HepG2 (cell line): ENCODE measurements at regions not wholly inside any gene's neighbourhood (a gene's known extent, or its start where the extent isn't known, plus 50 kb on each side); places are given as distances from the start of the nearest gene placed in this dataset.
A peak's percentile ranks its signal among the peaks of the same experiment; 100 is the strongest.

Experiments used
- HNRNPLL ChIP-seq: fragments of 200-400 bp; formaldehyde crosslinking; IDR thresholded peaks from 2 replicates; pipeline ENCODE4 v1.6.1; 2017; ENCODE audit warnings: mild to moderate bottlenecking, low read depth, low read length; ENCODE audit not compliant: poor library complexity, severe bottlenecking
- MIXL1 ChIP-seq: IDR thresholded peaks from 2 replicates; pipeline ENCODE4 v1.6.1; 2016
- MYNN ChIP-seq: sonication (generic); formaldehyde crosslinking; IDR thresholded peaks from 2 replicates; pipeline ENCODE4 v1.4.0; 2020; ENCODE audit warnings: mild to moderate bottlenecking, low read depth, missing genetic modification reagents
- NFE2 ChIP-seq: sonication (generic); formaldehyde crosslinking; IDR thresholded peaks from 2 replicates; pipeline ENCODE4 v1.4.0; 2020; ENCODE audit warnings: missing genetic modification reagents
- ONECUT2 ChIP-seq: sonication (generic); formaldehyde crosslinking; IDR thresholded peaks from 2 replicates; pipeline ENCODE4 v1.4.0; 2020; ENCODE audit warnings: missing genetic modification reagents
- THAP11 ChIP-seq: IDR thresholded peaks from 2 replicates; pipeline ENCODE4 v1.6.1; 2016; ENCODE audit warnings: missing biosample characterization, missing genetic modification reagents
- ZMYM3 ChIP-seq: sonication (generic); formaldehyde crosslinking; IDR thresholded peaks from 2 replicates; pipeline ENCODE4 v1.5.1; 2020; ENCODE audit warnings: mild to moderate bottlenecking, missing genetic modification reagents
- ZMYM4 ChIP-seq: sonication (generic); formaldehyde crosslinking; IDR thresholded peaks from 2 replicates; pipeline ENCODE4 v1.8.1; 2023; ENCODE audit warnings: mild to moderate bottlenecking, missing genetic modification reagents
- ZNF383 ChIP-seq: sonication (generic); formaldehyde crosslinking; IDR thresholded peaks from 2 replicates; pipeline ENCODE4 v1.4.0; 2020; ENCODE audit warnings: missing genetic modification reagents, mild to moderate bottlenecking, borderline replicate concordance
- TF ChIP-seq, protein P1 (sequence below): sonication (generic); formaldehyde crosslinking; conservative IDR thresholded peaks from 2 replicates; pipeline ENCODE4 v1.8.0; 2022; ENCODE audit warnings: low read depth, missing genetic modification reagents
- TF ChIP-seq, protein P2 (sequence below): sonication (generic); formaldehyde crosslinking; IDR thresholded peaks from 2 replicates; pipeline ENCODE4 v1.4.0; 2020; ENCODE audit warnings: missing genetic modification reagents, mild to moderate bottlenecking, borderline replicate concordance
- TF ChIP-seq, protein P3 (sequence below): sonication (generic); formaldehyde crosslinking; conservative IDR thresholded peaks from 2 replicates; pipeline ENCODE4 v1.4.0; 2020; ENCODE audit warnings: mild to moderate bottlenecking, missing genetic modification reagents, moderate library complexity
- TF ChIP-seq, protein P4 (sequence below): sonication (generic); formaldehyde crosslinking; IDR thresholded peaks from 2 replicates; pipeline ENCODE4 v1.5.0; 2020; ENCODE audit warnings: missing genetic modification reagents
- TF ChIP-seq, protein P5 (sequence below): sonication (generic); formaldehyde crosslinking; IDR thresholded peaks from 2 replicates; pipeline ENCODE4 v1.4.0; 2020; ENCODE audit warnings: low read depth, missing genetic modification reagents

DNA sequence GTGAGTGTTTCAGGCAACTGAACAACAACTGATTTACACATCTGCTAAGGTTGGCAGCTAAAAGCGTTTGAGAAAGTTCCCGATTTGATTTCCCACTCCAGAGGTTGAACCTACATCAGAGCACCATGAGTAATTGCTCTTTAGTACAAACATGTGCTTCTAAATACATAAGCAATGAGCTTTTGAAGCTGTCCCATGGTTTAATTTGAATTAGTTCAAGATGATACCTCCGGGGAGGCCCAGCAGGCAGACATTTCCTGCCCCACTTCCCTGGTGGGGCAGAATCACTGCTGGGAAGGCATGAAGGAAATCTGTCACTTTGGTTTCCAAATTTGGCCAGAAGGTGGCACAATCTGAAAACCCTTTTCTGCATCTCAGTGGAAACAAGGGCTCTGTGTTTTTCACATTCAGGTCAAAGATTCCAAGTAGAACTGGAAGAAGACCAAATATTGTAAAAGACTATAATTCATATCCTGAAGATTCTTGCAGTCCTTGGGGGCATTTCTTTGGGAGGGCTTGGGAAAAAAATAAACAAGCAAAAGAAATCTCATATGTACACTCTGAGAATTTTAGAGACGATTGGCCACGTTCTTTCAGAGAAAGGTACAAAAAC, 176.2 kb upstream of the FAM20A start (continued):
- TF ChIP-seq, protein P1, sequence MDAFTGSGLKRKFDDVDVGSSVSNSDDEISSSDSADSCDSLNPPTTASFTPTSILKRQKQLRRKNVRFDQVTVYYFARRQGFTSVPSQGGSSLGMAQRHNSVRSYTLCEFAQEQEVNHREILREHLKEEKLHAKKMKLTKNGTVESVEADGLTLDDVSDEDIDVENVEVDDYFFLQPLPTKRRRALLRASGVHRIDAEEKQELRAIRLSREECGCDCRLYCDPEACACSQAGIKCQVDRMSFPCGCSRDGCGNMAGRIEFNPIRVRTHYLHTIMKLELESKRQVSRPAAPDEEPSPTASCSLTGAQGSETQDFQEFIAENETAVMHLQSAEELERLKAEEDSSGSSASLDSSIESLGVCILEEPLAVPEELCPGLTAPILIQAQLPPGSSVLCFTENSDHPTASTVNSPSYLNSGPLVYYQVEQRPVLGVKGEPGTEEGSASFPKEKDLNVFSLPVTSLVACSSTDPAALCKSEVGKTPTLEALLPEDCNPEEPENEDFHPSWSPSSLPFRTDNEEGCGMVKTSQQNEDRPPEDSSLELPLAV (CRISPR knock-in tag): no peak
- no peak for TF ChIP-seq ZNF383 (CRISPR knock-in tag)
- TF ChIP-seq, protein P2, sequence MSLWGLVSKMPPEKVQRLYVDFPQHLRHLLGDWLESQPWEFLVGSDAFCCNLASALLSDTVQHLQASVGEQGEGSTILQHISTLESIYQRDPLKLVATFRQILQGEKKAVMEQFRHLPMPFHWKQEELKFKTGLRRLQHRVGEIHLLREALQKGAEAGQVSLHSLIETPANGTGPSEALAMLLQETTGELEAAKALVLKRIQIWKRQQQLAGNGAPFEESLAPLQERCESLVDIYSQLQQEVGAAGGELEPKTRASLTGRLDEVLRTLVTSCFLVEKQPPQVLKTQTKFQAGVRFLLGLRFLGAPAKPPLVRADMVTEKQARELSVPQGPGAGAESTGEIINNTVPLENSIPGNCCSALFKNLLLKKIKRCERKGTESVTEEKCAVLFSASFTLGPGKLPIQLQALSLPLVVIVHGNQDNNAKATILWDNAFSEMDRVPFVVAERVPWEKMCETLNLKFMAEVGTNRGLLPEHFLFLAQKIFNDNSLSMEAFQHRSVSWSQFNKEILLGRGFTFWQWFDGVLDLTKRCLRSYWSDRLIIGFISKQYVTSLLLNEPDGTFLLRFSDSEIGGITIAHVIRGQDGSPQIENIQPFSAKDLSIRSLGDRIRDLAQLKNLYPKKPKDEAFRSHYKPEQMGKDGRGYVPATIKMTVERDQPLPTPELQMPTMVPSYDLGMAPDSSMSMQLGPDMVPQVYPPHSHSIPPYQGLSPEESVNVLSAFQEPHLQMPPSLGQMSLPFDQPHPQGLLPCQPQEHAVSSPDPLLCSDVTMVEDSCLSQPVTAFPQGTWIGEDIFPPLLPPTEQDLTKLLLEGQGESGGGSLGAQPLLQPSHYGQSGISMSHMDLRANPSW (CRISPR knock-in tag): 0 out of 2 replicates have a peak, but pooled peaks have one; percentile 55
- no peak for TF ChIP-seq MYNN (CRISPR knock-in tag)
- TF ChIP-seq, protein P3, sequence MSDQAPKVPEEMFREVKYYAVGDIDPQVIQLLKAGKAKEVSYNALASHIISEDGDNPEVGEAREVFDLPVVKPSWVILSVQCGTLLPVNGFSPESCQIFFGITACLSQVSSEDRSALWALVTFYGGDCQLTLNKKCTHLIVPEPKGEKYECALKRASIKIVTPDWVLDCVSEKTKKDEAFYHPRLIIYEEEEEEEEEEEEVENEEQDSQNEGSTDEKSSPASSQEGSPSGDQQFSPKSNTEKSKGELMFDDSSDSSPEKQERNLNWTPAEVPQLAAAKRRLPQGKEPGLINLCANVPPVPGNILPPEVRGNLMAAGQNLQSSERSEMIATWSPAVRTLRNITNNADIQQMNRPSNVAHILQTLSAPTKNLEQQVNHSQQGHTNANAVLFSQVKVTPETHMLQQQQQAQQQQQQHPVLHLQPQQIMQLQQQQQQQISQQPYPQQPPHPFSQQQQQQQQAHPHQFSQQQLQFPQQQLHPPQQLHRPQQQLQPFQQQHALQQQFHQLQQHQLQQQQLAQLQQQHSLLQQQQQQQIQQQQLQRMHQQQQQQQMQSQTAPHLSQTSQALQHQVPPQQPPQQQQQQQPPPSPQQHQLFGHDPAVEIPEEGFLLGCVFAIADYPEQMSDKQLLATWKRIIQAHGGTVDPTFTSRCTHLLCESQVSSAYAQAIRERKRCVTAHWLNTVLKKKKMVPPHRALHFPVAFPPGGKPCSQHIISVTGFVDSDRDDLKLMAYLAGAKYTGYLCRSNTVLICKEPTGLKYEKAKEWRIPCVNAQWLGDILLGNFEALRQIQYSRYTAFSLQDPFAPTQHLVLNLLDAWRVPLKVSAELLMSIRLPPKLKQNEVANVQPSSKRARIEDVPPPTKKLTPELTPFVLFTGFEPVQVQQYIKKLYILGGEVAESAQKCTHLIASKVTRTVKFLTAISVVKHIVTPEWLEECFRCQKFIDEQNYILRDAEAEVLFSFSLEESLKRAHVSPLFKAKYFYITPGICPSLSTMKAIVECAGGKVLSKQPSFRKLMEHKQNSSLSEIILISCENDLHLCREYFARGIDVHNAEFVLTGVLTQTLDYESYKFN (CRISPR knock-in tag): no peak
- no peak for TF ChIP-seq HNRNPLL
- TF ChIP-seq MIXL1 (CRISPR knock-in tag): peak; percentile 78; the same call in 1 of the 2 replicates
- 0 out of 2 replicates have a peak, but pooled peaks have one; percentile 42 for TF ChIP-seq THAP11
- no peak for TF ChIP-seq NFE2 (CRISPR knock-in tag)
- TF ChIP-seq, protein P4, sequence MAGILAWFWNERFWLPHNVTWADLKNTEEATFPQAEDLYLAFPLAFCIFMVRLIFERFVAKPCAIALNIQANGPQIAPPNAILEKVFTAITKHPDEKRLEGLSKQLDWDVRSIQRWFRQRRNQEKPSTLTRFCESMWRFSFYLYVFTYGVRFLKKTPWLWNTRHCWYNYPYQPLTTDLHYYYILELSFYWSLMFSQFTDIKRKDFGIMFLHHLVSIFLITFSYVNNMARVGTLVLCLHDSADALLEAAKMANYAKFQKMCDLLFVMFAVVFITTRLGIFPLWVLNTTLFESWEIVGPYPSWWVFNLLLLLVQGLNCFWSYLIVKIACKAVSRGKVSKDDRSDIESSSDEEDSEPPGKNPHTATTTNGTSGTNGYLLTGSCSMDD (CRISPR knock-in tag): no peak
- peak; percentile 51; the same call in 1 of the 2 replicates for TF ChIP-seq ZMYM4 (CRISPR knock-in tag)
- 0 out of 2 replicates have a peak, but pooled peaks have one; percentile 12 for TF ChIP-seq ZMYM3
- 0 out of 2 replicates have a peak, but pooled peaks have one; percentile 14 for TF ChIP-seq ONECUT2 (CRISPR knock-in tag)
- TF ChIP-seq, protein P5, sequence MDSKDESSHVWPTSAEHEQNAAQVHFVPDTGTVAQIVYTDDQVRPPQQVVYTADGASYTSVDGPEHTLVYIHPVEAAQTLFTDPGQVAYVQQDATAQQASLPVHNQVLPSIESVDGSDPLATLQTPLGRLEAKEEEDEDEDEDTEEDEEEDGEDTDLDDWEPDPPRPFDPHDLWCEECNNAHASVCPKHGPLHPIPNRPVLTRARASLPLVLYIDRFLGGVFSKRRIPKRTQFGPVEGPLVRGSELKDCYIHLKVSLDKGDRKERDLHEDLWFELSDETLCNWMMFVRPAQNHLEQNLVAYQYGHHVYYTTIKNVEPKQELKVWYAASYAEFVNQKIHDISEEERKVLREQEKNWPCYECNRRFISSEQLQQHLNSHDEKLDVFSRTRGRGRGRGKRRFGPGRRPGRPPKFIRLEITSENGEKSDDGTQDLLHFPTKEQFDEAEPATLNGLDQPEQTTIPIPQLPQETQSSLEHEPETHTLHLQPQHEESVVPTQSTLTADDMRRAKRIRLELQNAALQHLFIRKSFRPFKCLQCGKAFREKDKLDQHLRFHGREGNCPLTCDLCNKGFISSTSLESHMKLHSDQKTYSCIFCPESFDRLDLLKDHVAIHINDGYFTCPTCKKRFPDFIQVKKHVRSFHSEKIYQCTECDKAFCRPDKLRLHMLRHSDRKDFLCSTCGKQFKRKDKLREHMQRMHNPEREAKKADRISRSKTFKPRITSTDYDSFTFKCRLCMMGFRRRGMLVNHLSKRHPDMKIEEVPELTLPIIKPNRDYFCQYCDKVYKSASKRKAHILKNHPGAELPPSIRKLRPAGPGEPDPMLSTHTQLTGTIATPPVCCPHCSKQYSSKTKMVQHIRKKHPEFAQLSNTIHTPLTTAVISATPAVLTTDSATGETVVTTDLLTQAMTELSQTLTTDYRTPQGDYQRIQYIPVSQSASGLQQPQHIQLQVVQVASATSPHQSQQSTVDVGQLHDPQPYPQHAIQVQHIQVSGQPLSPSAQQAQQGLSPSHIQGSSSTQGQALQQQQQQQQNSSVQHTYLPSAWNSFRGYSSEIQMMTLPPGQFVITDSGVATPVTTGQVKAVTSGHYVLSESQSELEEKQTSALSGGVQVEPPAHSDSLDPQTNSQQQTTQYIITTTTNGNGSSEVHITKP: no peak
